HG03565 (cell line): ENCODE measurements at regions not wholly inside any gene's neighbourhood (a gene's known extent, or its start where the extent isn't known, plus 50 kb on each side); places are given as distances from the start of the nearest gene placed in this dataset.

Experiments
- ATAC-seq: cut with Tn5 transposase; IDR thresholded peaks from one replicate; pipeline ENCODE4 v1.9.1; 2021; ENCODE audit warnings: mild to moderate bottlenecking, moderate library complexity; ENCODE audit not compliant: unreplicated experiment

GRCh38 chr15:98583771-98584430 lies 64.4 kb upstream of the IGF1R start:
- ATAC-seq: no peak

- no peak for ATAC-seq
Observed at GRCh38 chr15:98586066-98586465, 62.3 kb upstream of the IGF1R start.

GRCh38 chr15:98592136-98592535 lies 56.2 kb upstream of the IGF1R start:
- no peak for ATAC-seq

DNA sequence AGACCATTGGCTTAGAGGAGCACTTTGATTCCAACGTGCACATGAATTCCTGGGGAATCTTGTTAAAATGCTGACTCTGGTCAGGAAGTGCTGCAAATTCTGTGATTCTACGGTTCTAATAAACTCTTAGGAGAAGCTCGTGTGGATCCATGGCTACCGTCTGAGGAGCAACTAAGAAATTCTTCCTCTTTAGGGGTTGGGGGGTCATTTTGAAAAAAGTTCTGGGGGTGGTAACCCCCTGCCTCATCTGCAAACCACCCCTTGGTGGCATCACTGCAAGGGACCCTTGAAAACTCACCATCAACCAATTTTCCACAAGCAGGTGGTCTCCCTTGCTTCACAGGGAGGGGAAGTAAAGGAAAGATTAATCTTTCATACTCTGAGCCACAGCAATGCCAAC lies 52.2 kb upstream of the IGF1R start:
- no peak for ATAC-seq

GRCh38 chr15:98596885-98597392 lies 51.4 kb upstream of the IGF1R start:
- ATAC-seq: no peak

GRCh38 chr15:98597666-98598065 lies 50.7 kb upstream of the IGF1R start:
- no peak for ATAC-seq
